Loucy (cell line): ENCODE measurements at regions not wholly inside any gene's neighbourhood (a gene's known extent, or its start where the extent isn't known, plus 50 kb on each side); places are given as distances from the start of the nearest gene placed in this dataset.
"Not testable (repeated sequence)": the region's sequence is repeated elsewhere in the genome, so short reads cannot be mapped to it uniquely, and the experiment has no call there.

Experiments
- H2AFZ ChIP-seq: fragments of 200-600 bp; sonication (generic); 2 replicates; pipeline ENCODE4 v1.6.0; 2016; ENCODE audit warnings: antibody characterized with exemption, mild to moderate bottlenecking, low read length, moderate library complexity
- H3F3A ChIP-seq: fragments of 200-600 bp; 2 replicates; pipeline ENCODE4 v1.6.0; 2016; ENCODE audit warnings: antibody characterized with exemption, low read depth, mild to moderate bottlenecking
- H3K27me3 ChIP-seq: fragments of 200-600 bp; sonication (generic); 2 replicates; pipeline ENCODE4 v1.6.1; 2014; ENCODE audit warnings: low read length, mild to moderate bottlenecking; ENCODE audit not compliant: insufficient read depth, poor library complexity, severe bottlenecking
- H3K36me3 ChIP-seq: fragments of 200-600 bp; sonication (generic); 2 replicates; pipeline ENCODE4 v1.6.1; 2016; ENCODE audit warnings: low read length; ENCODE audit not compliant: insufficient read depth
- H3K4me1 ChIP-seq: fragments of 200-600 bp; sonication (generic); 2 replicates; pipeline ENCODE4 v1.5.1; 2014; ENCODE audit warnings: low read length, mild to moderate bottlenecking; ENCODE audit not compliant: insufficient read depth, poor library complexity, severe bottlenecking
- H3K4me2 ChIP-seq: fragments of 200-600 bp; sonication (generic); 2 replicates; pipeline ENCODE4 v1.6.0; 2014; ENCODE audit warnings: antibody characterized with exemption, low read length, low read depth, mild to moderate bottlenecking; ENCODE audit not compliant: poor library complexity, severe bottlenecking
- H3K4me3 ChIP-seq: fragments of 200-600 bp; sonication (generic); 2 replicates; pipeline ENCODE4 v1.5.1; 2014; ENCODE audit warnings: low read length, mild to moderate bottlenecking, mixed read lengths; ENCODE audit not compliant: poor library complexity, severe bottlenecking
- H3K79me2 ChIP-seq: fragments of 200-600 bp; sonication (generic); 2 replicates; pipeline ENCODE4 v1.6.1; 2014; ENCODE audit warnings: low read length; ENCODE audit not compliant: insufficient read depth
- H3K9ac ChIP-seq: fragments of 200-600 bp; sonication (generic); 2 replicates; pipeline ENCODE4 v1.6.0; 2014; ENCODE audit warnings: mild to moderate bottlenecking, low read depth, low read length, moderate library complexity; ENCODE audit not compliant: poor library complexity, severe bottlenecking
- H3K9me2 ChIP-seq: fragments of 200-600 bp; sonication (generic); replicated peaks from 2 replicates; pipeline ENCODE4 v1.6.1; 2016; ENCODE audit warnings: low read depth, low read length, mixed read lengths
- H3K9me3 ChIP-seq: fragments of 200-600 bp; sonication (generic); 2 replicates; pipeline ENCODE4 v1.6.1; 2014; ENCODE audit warnings: mild to moderate bottlenecking, antibody characterized with exemption, low read length, low read depth; ENCODE audit not compliant: insufficient read depth
- H4K20me1 ChIP-seq: fragments of 200-600 bp; sonication (generic); 2 replicates; pipeline ENCODE4 v1.6.0; 2014; ENCODE audit warnings: antibody characterized with exemption, low read length, mild to moderate bottlenecking; ENCODE audit not compliant: insufficient read depth, poor library complexity, severe bottlenecking
- CTCF ChIP-seq: fragments of 200-600 bp; sonication (generic); conservative IDR thresholded peaks from 2 replicates; pipeline ENCODE4 v1.5.1; 2014; ENCODE audit warnings: mild to moderate bottlenecking, antibody characterized with exemption, low read length
- EZH2phosphoT487 ChIP-seq: fragments of 200-600 bp; IDR thresholded peaks from 2 replicates; pipeline ENCODE4 v1.6.1; 2018; ENCODE audit warnings: antibody characterized with exemption, mild to moderate bottlenecking, moderate library complexity, borderline replicate concordance

- Histone ChIP-seq H3K27me3 (no peaks in the 10 kb centered on the region), H3K4me1 (no peaks in the 10 kb centered on the region), H3K9me2 (no peaks in the 10 kb centered on the region), H3F3A (no peaks in the 10 kb centered on the region), H3K79me2 (no peaks in the 10 kb centered on the region), H3K36me3 (no peaks in the 10 kb centered on the region), H2AFZ (no peak overlapping the region), H3K4me3 (no peak overlapping the region), H3K9ac (no peak overlapping the region), H3K9me3 (no peaks in the 10 kb centered on the region), H3K4me2 (no peak overlapping the region), H4K20me1 (no peaks in the 10 kb centered on the region)
- TF ChIP-seq EZH2phosphoT487 (no peak), CTCF (no peak)
These were observed 296.2 kb upstream of the SMIM21 start for GRCh38 chr18:75723521-75724340.

GRCh38 chr18:75714766-75715165 lies 287.3 kb upstream of the SMIM21 start:
- Histone ChIP-seq H4K20me1 (no peaks in the 10 kb centered on the region), H3K4me3 (no peak overlapping the region), H3K9ac (no peak overlapping the region), H3K79me2 (no peaks in the 10 kb centered on the region), H3K36me3 (no peaks in the 10 kb centered on the region), H3F3A (no peaks in the 10 kb centered on the region), H3K9me2 (no peaks in the 10 kb centered on the region), H3K4me1 (no peaks in the 10 kb centered on the region), H3K9me3 (no peaks in the 10 kb centered on the region; the same call in 1 of the 2 replicates), H3K27me3 (no peaks in the 10 kb centered on the region), H2AFZ (no peak overlapping the region), H3K4me2 (no peak overlapping the region)
- no peak for TF ChIP-seq CTCF
- TF ChIP-seq EZH2phosphoT487 = no peak

- H3K27me3 ChIP-seq, H3K9me2 ChIP-seq, H3K79me2 ChIP-seq, H3K4me1 ChIP-seq, H2AFZ ChIP-seq, H3K9me3 ChIP-seq, H3K9ac ChIP-seq, H4K20me1 ChIP-seq, H3F3A ChIP-seq, H3K4me3 ChIP-seq, H3K4me2 ChIP-seq, H3K36me3 ChIP-seq: not testable (repeated sequence)
These were observed 284.8 kb upstream of the SMIM21 start for GRCh38 chr18:75712124-75712867.
